ENCODE measurements at regions not wholly inside any gene's neighbourhood (a gene's known extent, or its start where the extent isn't known, plus 50 kb on each side); places are given as distances from the start of the nearest gene placed in this dataset.

- H3K4me1 Mint-ChIP-seq (ENCODE audit: low read depth) = peaks cover 16% of the 10 kb centered on the region
- TF ChIP-seq, protein P1, sequence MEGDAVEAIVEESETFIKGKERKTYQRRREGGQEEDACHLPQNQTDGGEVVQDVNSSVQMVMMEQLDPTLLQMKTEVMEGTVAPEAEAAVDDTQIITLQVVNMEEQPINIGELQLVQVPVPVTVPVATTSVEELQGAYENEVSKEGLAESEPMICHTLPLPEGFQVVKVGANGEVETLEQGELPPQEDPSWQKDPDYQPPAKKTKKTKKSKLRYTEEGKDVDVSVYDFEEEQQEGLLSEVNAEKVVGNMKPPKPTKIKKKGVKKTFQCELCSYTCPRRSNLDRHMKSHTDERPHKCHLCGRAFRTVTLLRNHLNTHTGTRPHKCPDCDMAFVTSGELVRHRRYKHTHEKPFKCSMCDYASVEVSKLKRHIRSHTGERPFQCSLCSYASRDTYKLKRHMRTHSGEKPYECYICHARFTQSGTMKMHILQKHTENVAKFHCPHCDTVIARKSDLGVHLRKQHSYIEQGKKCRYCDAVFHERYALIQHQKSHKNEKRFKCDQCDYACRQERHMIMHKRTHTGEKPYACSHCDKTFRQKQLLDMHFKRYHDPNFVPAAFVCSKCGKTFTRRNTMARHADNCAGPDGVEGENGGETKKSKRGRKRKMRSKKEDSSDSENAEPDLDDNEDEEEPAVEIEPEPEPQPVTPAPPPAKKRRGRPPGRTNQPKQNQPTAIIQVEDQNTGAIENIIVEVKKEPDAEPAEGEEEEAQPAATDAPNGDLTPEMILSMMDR (IDR thresholded peaks at IDR 0.05) = no peak
- H3K4me3 Mint-ChIP-seq (ENCODE audit: unreplicated experiment) = no peak overlapping the region
- no peaks in the 10 kb centered on the region for H3K36me3 Mint-ChIP-seq (ENCODE audit: low read depth)
- no peaks in the 10 kb centered on the region for H3K27me3 Mint-ChIP-seq (ENCODE audit: low read depth)
- DNase-seq (ENCODE audit: low spot score) = no peak
- no peak overlapping the region for H3K27ac Mint-ChIP-seq (ENCODE audit: unreplicated experiment)
- no peaks in the 10 kb centered on the region for H3K9me3 Mint-ChIP-seq (ENCODE audit: low read depth)
These were observed 168.3 kb upstream of the ECI2 start for GRCh38 chr6:4303638-4304037.

- H3K27me3 Mint-ChIP-seq (ENCODE audit: low read depth) = no peaks in the 10 kb centered on the region
- H3K9me3 Mint-ChIP-seq (ENCODE audit: low read depth) = peaks cover 8% of the 10 kb centered on the region
- H3K4me3 Mint-ChIP-seq (ENCODE audit: unreplicated experiment) = no peak overlapping the region
- H3K27ac Mint-ChIP-seq (ENCODE audit: unreplicated experiment) = no peak overlapping the region
- TF ChIP-seq, protein P1 (IDR thresholded peaks at IDR 0.05) = no peak
- DNase-seq (ENCODE audit: low spot score) = no peak
- no peaks in the 10 kb centered on the region for H3K36me3 Mint-ChIP-seq (ENCODE audit: low read depth)
- peaks cover 16% of the 10 kb centered on the region for H3K4me1 Mint-ChIP-seq (ENCODE audit: low read depth)
These were observed 167.1 kb upstream of the ECI2 start for GRCh38 chr6:4302524-4302923.

DNA sequence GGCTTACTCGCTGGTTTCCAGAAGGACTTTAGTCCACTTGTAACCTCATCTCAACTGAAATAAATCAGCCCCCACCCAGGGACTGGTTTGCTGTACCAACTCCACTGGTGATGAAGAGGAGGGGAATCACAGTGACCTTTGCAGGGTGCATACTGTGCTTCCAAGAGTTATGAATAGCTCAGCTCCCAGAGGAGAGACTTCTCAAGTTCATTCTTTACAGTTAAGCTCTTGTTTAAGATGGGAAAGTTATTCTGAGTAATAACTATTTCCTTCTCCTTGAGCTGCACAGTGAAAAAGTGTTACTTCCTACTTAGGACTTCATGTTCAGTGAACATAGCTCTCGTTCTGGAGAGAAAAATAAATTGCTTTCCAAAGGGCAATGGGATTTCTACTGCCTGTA lies 166.5 kb upstream of the ECI2 start:
- peaks cover 16% of the 10 kb centered on the region for H3K4me1 Mint-ChIP-seq (ENCODE audit: low read depth)
- no peaks in the 10 kb centered on the region for H3K27me3 Mint-ChIP-seq (ENCODE audit: low read depth)
- DNase-seq (ENCODE audit: low spot score) = no peak
- peak overlapping the region; percentile 36 for H3K27ac Mint-ChIP-seq (ENCODE audit: unreplicated experiment)
- H3K9me3 Mint-ChIP-seq (ENCODE audit: low read depth) = peaks cover 13% of the 10 kb centered on the region
- no peaks in the 10 kb centered on the region for H3K36me3 Mint-ChIP-seq (ENCODE audit: low read depth)
- TF ChIP-seq, protein P1 (IDR thresholded peaks at IDR 0.05) = no peak
- H3K4me3 Mint-ChIP-seq (ENCODE audit: unreplicated experiment) = no peak overlapping the region

DNA sequence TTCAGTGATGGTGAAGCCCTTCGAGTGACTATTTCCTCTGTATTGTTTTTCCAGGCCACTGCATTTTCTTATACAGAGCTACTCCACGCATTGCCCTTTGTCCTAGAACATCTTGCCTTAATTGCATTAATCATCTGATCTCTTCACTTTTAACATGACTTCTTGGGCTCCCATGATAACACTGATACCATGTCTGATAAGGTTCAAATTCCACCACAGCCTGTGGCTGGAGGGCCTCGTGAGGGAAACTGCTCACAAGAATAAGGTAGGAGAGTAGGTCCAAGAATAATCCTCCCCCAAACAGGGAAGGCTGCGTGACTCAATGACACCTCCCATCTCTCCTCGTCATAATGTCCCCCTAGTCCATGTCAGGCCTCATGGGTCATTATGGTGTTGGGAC lies 165.5 kb upstream of the ECI2 start:
- no peak for DNase-seq (ENCODE audit: low spot score)
- TF ChIP-seq, protein P1 (IDR thresholded peaks at IDR 0.05) = no peak
- Mint-ChIP-seq H3K27ac (ENCODE audit: unreplicated experiment) (no peak overlapping the region), H3K4me3 (ENCODE audit: unreplicated experiment) (no peak overlapping the region), H3K4me1 (ENCODE audit: low read depth) (peaks cover 16% of the 10 kb centered on the region), H3K27me3 (ENCODE audit: low read depth) (no peaks in the 10 kb centered on the region), H3K9me3 (ENCODE audit: low read depth) (peaks cover 13% of the 10 kb centered on the region), H3K36me3 (ENCODE audit: low read depth) (no peaks in the 10 kb centered on the region)

GRCh38 chr6:4299476-4299875 lies 164.1 kb upstream of the ECI2 start:
- H3K9me3 Mint-ChIP-seq (ENCODE audit: low read depth) = peaks cover 13% of the 10 kb centered on the region
- H3K27me3 Mint-ChIP-seq (ENCODE audit: low read depth) = no peaks in the 10 kb centered on the region
- DNase-seq (ENCODE audit: low spot score) = no peak
- no peak overlapping the region for H3K4me3 Mint-ChIP-seq (ENCODE audit: unreplicated experiment)
- no peaks in the 10 kb centered on the region for H3K36me3 Mint-ChIP-seq (ENCODE audit: low read depth)
- H3K27ac Mint-ChIP-seq (ENCODE audit: unreplicated experiment) = no peak overlapping the region
- TF ChIP-seq, protein P1 (IDR thresholded peaks at IDR 0.05) = no peak
- peaks cover 16% of the 10 kb centered on the region for H3K4me1 Mint-ChIP-seq (ENCODE audit: low read depth)

Data from chondrocyte (in vitro differentiated cells).